ENCODE measurements at regions not wholly inside any gene's neighbourhood (a gene's known extent, or its start where the extent isn't known, plus 50 kb on each side); places are given as distances from the start of the nearest gene placed in this dataset.

DNA sequence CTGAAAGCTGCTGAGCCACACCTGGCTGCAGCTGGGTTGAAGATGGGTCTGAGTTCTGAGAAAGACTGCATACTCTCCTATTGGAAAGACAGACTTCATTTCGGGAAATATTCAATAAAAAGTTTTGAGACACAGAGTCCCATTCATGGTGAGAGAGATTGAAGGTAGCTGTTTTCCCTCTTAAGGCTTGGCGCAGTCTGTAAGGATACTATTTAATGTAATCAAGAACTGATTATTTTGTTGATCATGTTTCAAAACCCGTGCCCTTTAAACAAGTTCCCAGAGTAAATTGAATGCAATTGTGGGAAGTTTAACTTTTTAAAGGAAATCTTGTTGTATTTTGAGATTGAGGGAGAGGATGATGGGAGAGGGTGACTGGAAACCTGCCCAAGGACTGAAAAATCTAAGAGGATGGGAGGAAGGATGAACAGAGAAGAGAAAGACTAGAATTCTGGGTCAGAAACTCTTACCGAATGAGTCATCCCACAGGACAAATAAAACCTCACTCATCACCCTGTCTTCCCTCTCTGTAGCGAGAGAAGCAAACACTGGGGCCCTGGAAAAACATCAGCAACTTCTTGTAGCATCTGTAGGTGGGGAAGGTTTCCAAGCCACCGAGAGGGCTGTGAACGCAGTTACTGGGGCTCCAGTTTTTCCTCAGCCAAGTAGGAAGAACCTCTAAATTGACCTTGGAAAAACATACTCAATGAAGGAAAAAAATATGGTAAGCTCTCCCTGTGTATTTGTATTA, 193.2 kb upstream of the TPRG1 start:
- Histone ChIP-seq H3K79me2 (ENCODE audit: insufficient read depth, low read length) (no peaks in the 10 kb centered on the region), H3K9ac (ENCODE audit: low read length) (no peak overlapping the region), H3K36me3 (ENCODE audit: low read length) (no peaks in the 10 kb centered on the region), H3K27me3 (ENCODE audit: low read length) (no peaks in the 10 kb centered on the region), H2AFZ (ENCODE audit: low read depth, low read length, severe bottlenecking) (no peak overlapping the region), H3K4me2 (ENCODE audit: low read depth, low read length, poor library complexity, severe bottlenecking) (no peak overlapping the region), H3F3A (ENCODE audit: insufficient read depth) (no peaks in the 10 kb centered on the region), H3K4me3 (ENCODE audit: insufficient read depth, low read length, poor library complexity, severe bottlenecking) (no peak overlapping the region), H3K9me2 (replicated peaks; ENCODE audit: insufficient read depth, low read length) (no peaks in the 10 kb centered on the region), H3K9me3 (ENCODE audit: insufficient read depth, low read length) (no peaks in the 10 kb centered on the region), H4K20me1 (ENCODE audit: low read depth, low read length) (no peaks in the 10 kb centered on the region), H3K27ac (ENCODE audit: low read depth, low read length) (no peak overlapping the region)
- TF ChIP-seq, protein P1, sequence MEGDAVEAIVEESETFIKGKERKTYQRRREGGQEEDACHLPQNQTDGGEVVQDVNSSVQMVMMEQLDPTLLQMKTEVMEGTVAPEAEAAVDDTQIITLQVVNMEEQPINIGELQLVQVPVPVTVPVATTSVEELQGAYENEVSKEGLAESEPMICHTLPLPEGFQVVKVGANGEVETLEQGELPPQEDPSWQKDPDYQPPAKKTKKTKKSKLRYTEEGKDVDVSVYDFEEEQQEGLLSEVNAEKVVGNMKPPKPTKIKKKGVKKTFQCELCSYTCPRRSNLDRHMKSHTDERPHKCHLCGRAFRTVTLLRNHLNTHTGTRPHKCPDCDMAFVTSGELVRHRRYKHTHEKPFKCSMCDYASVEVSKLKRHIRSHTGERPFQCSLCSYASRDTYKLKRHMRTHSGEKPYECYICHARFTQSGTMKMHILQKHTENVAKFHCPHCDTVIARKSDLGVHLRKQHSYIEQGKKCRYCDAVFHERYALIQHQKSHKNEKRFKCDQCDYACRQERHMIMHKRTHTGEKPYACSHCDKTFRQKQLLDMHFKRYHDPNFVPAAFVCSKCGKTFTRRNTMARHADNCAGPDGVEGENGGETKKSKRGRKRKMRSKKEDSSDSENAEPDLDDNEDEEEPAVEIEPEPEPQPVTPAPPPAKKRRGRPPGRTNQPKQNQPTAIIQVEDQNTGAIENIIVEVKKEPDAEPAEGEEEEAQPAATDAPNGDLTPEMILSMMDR (IDR thresholded peaks at IDR 0.05; ENCODE audit: insufficient read depth, low read length, poor library complexity, severe bottlenecking), result no peak
- TF ChIP-seq EZH2phosphoT487 (conservative IDR thresholded peaks at IDR 0.05; ENCODE audit: low read length), result no peak

DNA sequence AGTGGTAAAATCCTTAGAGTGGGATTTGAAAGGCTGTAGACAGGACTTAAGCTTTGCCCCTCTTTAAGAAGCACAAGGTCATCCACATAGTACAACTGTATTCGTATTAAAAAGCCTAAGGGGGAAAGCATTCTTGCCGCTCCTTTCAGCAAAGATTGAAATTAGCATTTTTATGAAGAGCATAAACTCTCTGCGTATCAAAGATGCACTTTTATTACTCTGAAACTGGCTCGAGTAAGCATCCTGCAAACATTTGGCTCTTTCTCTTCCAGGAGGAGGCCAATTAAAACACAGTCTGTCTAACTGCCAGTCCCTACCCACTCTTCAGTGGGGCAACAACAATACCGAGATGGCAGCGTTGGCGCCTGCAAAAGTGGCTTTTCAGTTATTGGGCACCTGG, 192.5 kb upstream of the TPRG1 start:
- no peak overlapping the region for H3K9ac ChIP-seq (ENCODE audit: low read length)
- H3K4me3 ChIP-seq (ENCODE audit: insufficient read depth, low read length, poor library complexity, severe bottlenecking), result no peak overlapping the region
- TF ChIP-seq, protein P1 (IDR thresholded peaks at IDR 0.05; ENCODE audit: insufficient read depth, low read length, poor library complexity, severe bottlenecking), result no peak

GRCh38 chr3:188979669-188980310, 192.0 kb upstream of the TPRG1 start:
- TF ChIP-seq, protein P1 (IDR thresholded peaks at IDR 0.05; ENCODE audit: insufficient read depth, low read length, poor library complexity, severe bottlenecking), result no peak
- TF ChIP-seq EZH2phosphoT487 (conservative IDR thresholded peaks at IDR 0.05; ENCODE audit: low read length), result no peak
- no peak overlapping the region for H2AFZ ChIP-seq (ENCODE audit: low read depth, low read length, severe bottlenecking)
- no peaks in the 10 kb centered on the region for H4K20me1 ChIP-seq (ENCODE audit: low read depth, low read length)
- no peaks in the 10 kb centered on the region for H3F3A ChIP-seq (ENCODE audit: insufficient read depth)
- H3K36me3 ChIP-seq (ENCODE audit: low read length), result no peaks in the 10 kb centered on the region
- no peaks in the 10 kb centered on the region for H3K27me3 ChIP-seq (ENCODE audit: low read length)
- no peak overlapping the region for H3K9ac ChIP-seq (ENCODE audit: low read length)
- H3K27ac ChIP-seq (ENCODE audit: low read depth, low read length), result no peak overlapping the region
- H3K9me2 ChIP-seq (replicated peaks; ENCODE audit: insufficient read depth, low read length), result no peaks in the 10 kb centered on the region
- H3K9me3 ChIP-seq (ENCODE audit: insufficient read depth, low read length), result no peaks in the 10 kb centered on the region
- no peak overlapping the region for H3K4me2 ChIP-seq (ENCODE audit: low read depth, low read length, poor library complexity, severe bottlenecking)
- no peak overlapping the region for H3K4me3 ChIP-seq (ENCODE audit: insufficient read depth, low read length, poor library complexity, severe bottlenecking)
- no peaks in the 10 kb centered on the region for H3K79me2 ChIP-seq (ENCODE audit: insufficient read depth, low read length)

More for the DNA sequence above, 192.5 kb upstream of the TPRG1 start:
- Histone ChIP-seq H3K79me2 (ENCODE audit: insufficient read depth, low read length) (no peaks in the 10 kb centered on the region), H3K27ac (ENCODE audit: low read depth, low read length) (no peak overlapping the region), H3K27me3 (ENCODE audit: low read length) (no peaks in the 10 kb centered on the region), H3K9me2 (replicated peaks; ENCODE audit: insufficient read depth, low read length) (no peaks in the 10 kb centered on the region), H3K9me3 (ENCODE audit: insufficient read depth, low read length) (no peaks in the 10 kb centered on the region), H3K36me3 (ENCODE audit: low read length) (no peaks in the 10 kb centered on the region), H4K20me1 (ENCODE audit: low read depth, low read length) (no peaks in the 10 kb centered on the region), H2AFZ (ENCODE audit: low read depth, low read length, severe bottlenecking) (no peak overlapping the region), H3F3A (ENCODE audit: insufficient read depth) (no peaks in the 10 kb centered on the region), H3K4me2 (ENCODE audit: low read depth, low read length, poor library complexity, severe bottlenecking) (no peak overlapping the region)
